H1 (cell line): ENCODE measurements at regions not wholly inside any gene's neighbourhood (a gene's known extent, or its start where the extent isn't known, plus 50 kb on each side); places are given as distances from the start of the nearest gene placed in this dataset.

Experiments
- RAD21 ChIP-seq, 2 experiments: IDR thresholded peaks in 1 of 2; conservative IDR thresholded peaks in 1 of 2; 2 replicates each; pipeline ENCODE4 v1.6.1; 2011; ENCODE audit warnings: low read depth in 2 of 2, low read length in 2 of 2, improper control_type of control experiment in 1 of 2, inconsistent platforms in 1 of 2, mild to moderate bottlenecking in 1 of 2, moderate library complexity in 1 of 2
- TF ChIP-seq, protein P1 (sequence below), 3 experiments: IDR thresholded peaks; 1 replicate in 2 of 3; 2 replicates in 1 of 3; pipeline versions ENCODE4 v1.5.1 to v1.6.1; 2011; ENCODE audit warnings: low read length in 3 of 3, mild to moderate bottlenecking in 3 of 3, inconsistent platforms in 2 of 3, low read depth in 1 of 3, moderate library complexity in 1 of 3; ENCODE audit not compliant: insufficient read depth in 1 of 3; ENCODE audit errors: control extremely low read depth in 1 of 3

DNA sequence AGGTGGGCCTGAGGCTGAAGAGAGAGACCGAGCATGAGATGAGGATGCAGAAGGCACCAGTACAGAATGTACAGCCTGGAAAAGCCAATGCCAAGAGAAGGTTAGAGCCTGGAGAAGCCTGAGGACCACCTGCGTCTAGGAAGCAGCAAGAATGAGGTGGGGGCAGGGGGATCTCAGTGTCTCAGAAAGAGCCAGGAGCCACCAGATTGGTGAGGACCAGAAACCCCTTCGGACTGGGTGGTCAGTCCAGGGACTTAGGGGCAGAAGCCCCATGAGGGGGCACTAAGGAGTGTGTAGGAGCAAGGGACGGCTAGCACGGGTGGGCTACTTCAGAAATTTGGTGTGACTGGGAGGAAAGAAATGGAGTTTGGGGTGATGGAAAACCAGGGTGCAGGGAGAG, 205.9 kb upstream of the RNF32 start:
- no peak for TF ChIP-seq RAD21 (IDR thresholded peaks at IDR 0.05 in 1 of 2, conservative IDR thresholded peaks at IDR 0.05 in 1 of 2; ENCODE audit: low read depth in 2 of 2, low read length in 2 of 2)
- TF ChIP-seq, protein P1, sequence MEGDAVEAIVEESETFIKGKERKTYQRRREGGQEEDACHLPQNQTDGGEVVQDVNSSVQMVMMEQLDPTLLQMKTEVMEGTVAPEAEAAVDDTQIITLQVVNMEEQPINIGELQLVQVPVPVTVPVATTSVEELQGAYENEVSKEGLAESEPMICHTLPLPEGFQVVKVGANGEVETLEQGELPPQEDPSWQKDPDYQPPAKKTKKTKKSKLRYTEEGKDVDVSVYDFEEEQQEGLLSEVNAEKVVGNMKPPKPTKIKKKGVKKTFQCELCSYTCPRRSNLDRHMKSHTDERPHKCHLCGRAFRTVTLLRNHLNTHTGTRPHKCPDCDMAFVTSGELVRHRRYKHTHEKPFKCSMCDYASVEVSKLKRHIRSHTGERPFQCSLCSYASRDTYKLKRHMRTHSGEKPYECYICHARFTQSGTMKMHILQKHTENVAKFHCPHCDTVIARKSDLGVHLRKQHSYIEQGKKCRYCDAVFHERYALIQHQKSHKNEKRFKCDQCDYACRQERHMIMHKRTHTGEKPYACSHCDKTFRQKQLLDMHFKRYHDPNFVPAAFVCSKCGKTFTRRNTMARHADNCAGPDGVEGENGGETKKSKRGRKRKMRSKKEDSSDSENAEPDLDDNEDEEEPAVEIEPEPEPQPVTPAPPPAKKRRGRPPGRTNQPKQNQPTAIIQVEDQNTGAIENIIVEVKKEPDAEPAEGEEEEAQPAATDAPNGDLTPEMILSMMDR (IDR thresholded peaks at IDR 0.05; ENCODE audit: control extremely low read depth in 1 of 3, insufficient read depth in 1 of 3, low read depth in 1 of 3, low read length in 3 of 3): no peak
